ENCODE measurements at regions not wholly inside any gene's neighbourhood (a gene's known extent, or its start where the extent isn't known, plus 50 kb on each side); places are given as distances from the start of the nearest gene placed in this dataset.
A peak's percentile ranks its signal among the peaks of the same experiment; 100 is the strongest.

GRCh38 chr20:21574443-21574842, 60.6 kb upstream of the NKX2-2 start:
- Histone ChIP-seq H3K9me3 (ENCODE audit: low read depth, low read length) (no peaks in the 10 kb centered on the region), H3K4me1 (ENCODE audit: insufficient read depth, low read length) (no peaks in the 10 kb centered on the region), H3K27ac (ENCODE audit: low read depth, low read length) (no peak overlapping the region), H3K4me3 (ENCODE audit: insufficient read depth, low read length) (no peak overlapping the region), H2AFZ (ENCODE audit: low read length) (no peak overlapping the region), H3K36me3 (ENCODE audit: insufficient read depth, low read length) (no peaks in the 10 kb centered on the region), H3K4me2 (ENCODE audit: insufficient read depth, low read length) (no peak overlapping the region), H3K79me2 (ENCODE audit: insufficient read depth, low read length) (no peaks in the 10 kb centered on the region), H3K27me3 (ENCODE audit: insufficient read depth, low read length) (no peaks in the 10 kb centered on the region), H4K20me1 (ENCODE audit: insufficient read depth, low read length) (no peaks in the 10 kb centered on the region)
- DNase-seq (ENCODE audit: insufficient read length, low spot score, missing footprints) = no peak
- TF ChIP-seq CTCF (IDR thresholded peaks at IDR 0.05; ENCODE audit: extremely low read depth, low read depth, low read length) = no peak

- H3K4me1 ChIP-seq (ENCODE audit: insufficient read depth, low read length) = no peaks in the 10 kb centered on the region
- H3K27me3 ChIP-seq (ENCODE audit: insufficient read depth, low read length) = no peaks in the 10 kb centered on the region
- H3K79me2 ChIP-seq (ENCODE audit: insufficient read depth, low read length) = no peaks in the 10 kb centered on the region
- H2AFZ ChIP-seq (ENCODE audit: low read length) = no peak overlapping the region
- H3K27ac ChIP-seq (ENCODE audit: low read depth, low read length) = no peak overlapping the region
- no peaks in the 10 kb centered on the region for H3K9me3 ChIP-seq (ENCODE audit: low read depth, low read length)
- H3K36me3 ChIP-seq (ENCODE audit: insufficient read depth, low read length) = no peaks in the 10 kb centered on the region
- no peak overlapping the region for H3K4me2 ChIP-seq (ENCODE audit: insufficient read depth, low read length)
- no peak for TF ChIP-seq CTCF (IDR thresholded peaks at IDR 0.05; ENCODE audit: extremely low read depth, low read depth, low read length)
- no peak overlapping the region for H3K4me3 ChIP-seq (ENCODE audit: insufficient read depth, low read length)
- no peaks in the 10 kb centered on the region for H4K20me1 ChIP-seq (ENCODE audit: insufficient read depth, low read length)
- DNase-seq (ENCODE audit: insufficient read length, low spot score, missing footprints) = no peak
Measured at GRCh38 chr20:21573259-21573658, 59.4 kb upstream of the NKX2-2 start.

- no peaks in the 10 kb centered on the region for H3K9me3 ChIP-seq (ENCODE audit: low read depth, low read length)
Measured at GRCh38 chr20:21571841-21572690, 58.2 kb upstream of the NKX2-2 start.

More at GRCh38 chr20:21571841-21572690, 58.2 kb upstream of the NKX2-2 start:
- TF ChIP-seq CTCF (IDR thresholded peaks at IDR 0.05; ENCODE audit: extremely low read depth, low read depth, low read length) = peak; percentile 87
- Histone ChIP-seq H2AFZ (ENCODE audit: low read length) (no peak overlapping the region), H3K79me2 (ENCODE audit: insufficient read depth, low read length) (no peaks in the 10 kb centered on the region), H3K27ac (ENCODE audit: low read depth, low read length) (no peak overlapping the region), H3K4me1 (ENCODE audit: insufficient read depth, low read length) (no peaks in the 10 kb centered on the region), H4K20me1 (ENCODE audit: insufficient read depth, low read length) (no peaks in the 10 kb centered on the region), H3K36me3 (ENCODE audit: insufficient read depth, low read length) (no peaks in the 10 kb centered on the region), H3K4me3 (ENCODE audit: insufficient read depth, low read length) (no peak overlapping the region), H3K27me3 (ENCODE audit: insufficient read depth, low read length) (no peaks in the 10 kb centered on the region), H3K4me2 (ENCODE audit: insufficient read depth, low read length) (no peak overlapping the region)
- peak; percentile 60 for DNase-seq (ENCODE audit: insufficient read length, low spot score, missing footprints)

Measured in osteoblast (primary cell).